ENCODE measurements at regions not wholly inside any gene's neighbourhood (a gene's known extent, or its start where the extent isn't known, plus 50 kb on each side); places are given as distances from the start of the nearest gene placed in this dataset.

DNA sequence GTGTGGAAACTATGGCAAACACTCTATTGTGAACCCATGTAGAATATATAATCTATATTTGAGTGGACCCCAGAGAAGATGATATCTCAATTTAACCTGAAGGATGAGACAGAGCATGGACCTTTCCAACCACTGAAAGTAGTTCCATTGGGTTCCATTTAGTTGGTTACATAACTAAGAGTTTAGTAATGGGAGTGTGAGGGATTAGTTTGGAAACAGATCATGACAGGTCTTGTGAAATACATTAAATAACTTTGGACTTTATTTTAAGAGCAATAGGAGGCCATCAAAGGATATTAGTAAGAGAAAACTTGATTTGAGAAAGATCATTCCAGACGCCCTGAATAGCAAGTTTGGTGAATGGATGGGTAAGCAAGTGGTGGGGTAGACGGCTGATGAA is 487.2 kb upstream of the ROBO2 start:
- no peak for DNase-seq (ENCODE audit: low read depth)
- TF ChIP-seq, protein P1, sequence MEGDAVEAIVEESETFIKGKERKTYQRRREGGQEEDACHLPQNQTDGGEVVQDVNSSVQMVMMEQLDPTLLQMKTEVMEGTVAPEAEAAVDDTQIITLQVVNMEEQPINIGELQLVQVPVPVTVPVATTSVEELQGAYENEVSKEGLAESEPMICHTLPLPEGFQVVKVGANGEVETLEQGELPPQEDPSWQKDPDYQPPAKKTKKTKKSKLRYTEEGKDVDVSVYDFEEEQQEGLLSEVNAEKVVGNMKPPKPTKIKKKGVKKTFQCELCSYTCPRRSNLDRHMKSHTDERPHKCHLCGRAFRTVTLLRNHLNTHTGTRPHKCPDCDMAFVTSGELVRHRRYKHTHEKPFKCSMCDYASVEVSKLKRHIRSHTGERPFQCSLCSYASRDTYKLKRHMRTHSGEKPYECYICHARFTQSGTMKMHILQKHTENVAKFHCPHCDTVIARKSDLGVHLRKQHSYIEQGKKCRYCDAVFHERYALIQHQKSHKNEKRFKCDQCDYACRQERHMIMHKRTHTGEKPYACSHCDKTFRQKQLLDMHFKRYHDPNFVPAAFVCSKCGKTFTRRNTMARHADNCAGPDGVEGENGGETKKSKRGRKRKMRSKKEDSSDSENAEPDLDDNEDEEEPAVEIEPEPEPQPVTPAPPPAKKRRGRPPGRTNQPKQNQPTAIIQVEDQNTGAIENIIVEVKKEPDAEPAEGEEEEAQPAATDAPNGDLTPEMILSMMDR (IDR thresholded peaks at IDR 0.05; ENCODE audit: insufficient read depth, low read length) = no peak
- no peak overlapping the region for H3K4me3 ChIP-seq (ENCODE audit: low read depth, low read length)

DNA sequence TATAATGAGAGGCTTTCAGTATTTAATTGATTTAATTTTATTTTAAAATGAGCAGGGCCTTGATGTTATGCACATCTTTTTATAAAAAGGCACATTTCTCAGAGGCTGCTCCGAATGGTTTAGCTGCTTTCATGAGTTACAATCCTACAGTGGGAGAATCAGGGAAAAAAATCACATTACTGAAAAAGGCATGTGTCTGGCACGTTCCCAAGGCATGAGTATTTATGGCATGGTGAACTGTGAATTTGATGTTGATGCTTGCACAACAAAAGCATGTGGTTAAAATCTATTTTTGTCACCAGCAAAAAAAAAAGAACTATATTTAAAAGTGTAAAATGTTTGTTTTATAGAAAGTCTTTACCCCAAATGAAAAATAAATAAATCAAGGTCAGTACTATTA is 485.2 kb upstream of the ROBO2 start:
- H3K4me3 ChIP-seq (ENCODE audit: low read depth, low read length) = no peak overlapping the region
- TF ChIP-seq, protein P1 (IDR thresholded peaks at IDR 0.05; ENCODE audit: insufficient read depth, low read length) = no peak
- no peak for DNase-seq (ENCODE audit: low read depth)

DNA sequence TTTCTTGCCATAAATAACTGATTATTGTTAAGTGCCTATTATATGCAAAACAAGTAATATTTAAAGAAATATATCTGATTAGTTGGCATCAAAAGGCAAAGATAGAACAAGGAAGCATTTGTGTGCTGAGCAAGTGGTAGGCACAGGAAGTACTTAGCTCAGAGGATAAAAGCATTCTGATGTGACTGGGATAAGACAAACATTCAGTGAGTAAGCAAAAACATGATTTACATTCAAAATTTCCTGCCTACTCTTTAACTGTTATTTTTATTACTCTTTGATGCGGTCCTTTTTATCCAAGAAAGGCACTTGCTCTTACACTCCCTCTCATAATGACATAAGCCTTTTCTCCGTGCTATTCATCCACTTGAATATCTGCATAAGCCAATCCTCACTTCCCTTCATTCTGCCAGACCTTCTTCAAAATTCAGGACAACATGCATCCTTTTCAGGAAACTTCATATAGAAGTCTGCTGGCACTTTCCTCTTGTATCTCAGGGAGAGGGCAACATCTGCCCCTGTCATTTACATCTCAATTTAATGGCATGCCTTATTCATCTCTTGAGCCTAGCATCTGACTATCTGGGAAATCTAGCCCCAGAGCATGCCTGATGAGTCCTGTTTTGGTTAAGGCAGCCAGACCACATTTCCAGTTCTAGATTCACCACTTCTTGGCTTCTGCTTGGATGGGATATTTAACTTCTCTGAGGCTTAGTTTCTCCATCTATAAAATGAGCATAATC is 478.2 kb upstream of the ROBO2 start:
- no peak for DNase-seq (ENCODE audit: low read depth)
- no peak overlapping the region for H3K4me3 ChIP-seq (ENCODE audit: low read depth, low read length)
- TF ChIP-seq, protein P1 (IDR thresholded peaks at IDR 0.05; ENCODE audit: insufficient read depth, low read length) = no peak

DNA sequence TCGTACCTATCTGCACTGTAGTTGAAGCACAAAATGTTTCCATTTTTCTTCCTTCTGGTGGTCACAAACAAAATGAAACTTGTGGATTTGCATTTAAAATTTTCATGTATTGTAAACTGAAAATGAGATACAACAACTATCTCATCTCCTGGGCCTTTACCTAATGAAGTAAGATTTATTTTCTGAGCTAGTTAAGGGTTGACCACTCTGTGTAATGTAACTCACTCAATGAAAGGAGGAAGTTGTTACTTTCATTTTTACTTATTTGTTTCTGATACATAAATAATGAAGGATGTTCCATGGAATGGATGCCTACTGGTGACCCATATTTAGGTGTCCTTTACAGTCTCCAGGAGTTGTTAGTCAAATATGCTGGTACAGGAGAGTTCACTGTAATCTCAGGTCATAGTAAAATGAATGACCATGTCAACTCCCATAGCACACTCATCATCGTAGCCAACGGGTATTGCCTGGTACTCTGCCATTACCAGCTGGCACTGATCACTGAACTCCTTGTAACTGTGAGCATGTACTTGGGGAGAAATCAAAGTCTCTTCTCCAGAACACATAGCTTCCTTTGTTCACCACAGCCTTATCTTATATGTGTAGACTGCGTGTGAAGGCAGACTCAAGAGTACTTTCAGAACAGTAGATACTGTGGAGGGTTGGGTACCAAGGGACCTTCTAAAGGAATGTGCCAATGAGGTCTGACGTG is 474.2 kb upstream of the ROBO2 start:
- TF ChIP-seq, protein P1 (IDR thresholded peaks at IDR 0.05; ENCODE audit: insufficient read depth, low read length) = no peak
- no peak for DNase-seq (ENCODE audit: low read depth)
- H3K4me3 ChIP-seq (ENCODE audit: low read depth, low read length) = no peak overlapping the region

DNA sequence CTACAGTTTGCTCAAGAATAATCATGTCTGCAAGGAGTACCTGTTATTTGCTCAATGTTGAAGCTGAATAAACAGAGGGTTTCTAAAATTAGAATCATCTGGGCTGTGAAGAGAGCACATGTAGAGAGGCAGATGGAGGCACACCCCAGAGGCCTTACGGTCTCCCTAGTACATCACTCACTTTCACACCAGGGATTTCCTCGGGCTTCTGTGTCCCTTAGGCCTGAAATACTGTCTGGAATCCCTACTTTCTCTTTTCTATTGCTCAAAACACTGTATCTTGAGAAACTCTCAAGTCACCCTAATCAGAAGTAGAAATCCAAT is 473.7 kb upstream of the ROBO2 start:
- TF ChIP-seq, protein P1 (IDR thresholded peaks at IDR 0.05; ENCODE audit: insufficient read depth, low read length) = no peak
- H3K4me3 ChIP-seq (ENCODE audit: low read depth, low read length) = no peak overlapping the region
- DNase-seq (ENCODE audit: low read depth) = no peak

DNA sequence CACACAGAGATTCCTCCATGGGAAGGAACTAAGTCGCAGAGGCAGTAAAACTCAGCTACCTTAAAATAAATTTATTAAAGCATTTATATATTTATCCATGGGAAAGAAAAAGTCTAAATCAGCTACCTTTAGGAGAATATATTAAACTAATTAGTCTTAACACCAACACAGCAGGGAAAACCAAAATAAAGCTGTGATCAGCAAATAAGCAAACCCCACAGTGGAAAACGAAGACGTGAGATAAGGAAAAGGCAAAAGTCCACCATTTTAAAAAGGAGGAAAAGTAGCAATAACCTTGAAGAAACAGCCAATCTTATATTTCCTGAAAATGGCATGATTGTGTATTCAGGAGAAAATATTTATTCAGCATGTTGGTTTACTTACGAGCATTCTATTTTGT is 473.0 kb upstream of the ROBO2 start:
- TF ChIP-seq, protein P1 (IDR thresholded peaks at IDR 0.05; ENCODE audit: insufficient read depth, low read length) = no peak
- no peak overlapping the region for H3K4me3 ChIP-seq (ENCODE audit: low read depth, low read length)
- no peak for DNase-seq (ENCODE audit: low read depth)

All from fibroblast of the aortic adventitia (primary cell).